ENCODE measurements at regions not wholly inside any gene's neighbourhood (a gene's known extent, or its start where the extent isn't known, plus 50 kb on each side); places are given as distances from the start of the nearest gene placed in this dataset.
"Not testable (repeated sequence)": the region's sequence is repeated elsewhere in the genome, so short reads cannot be mapped to it uniquely, and the experiment has no call there.

DNA sequence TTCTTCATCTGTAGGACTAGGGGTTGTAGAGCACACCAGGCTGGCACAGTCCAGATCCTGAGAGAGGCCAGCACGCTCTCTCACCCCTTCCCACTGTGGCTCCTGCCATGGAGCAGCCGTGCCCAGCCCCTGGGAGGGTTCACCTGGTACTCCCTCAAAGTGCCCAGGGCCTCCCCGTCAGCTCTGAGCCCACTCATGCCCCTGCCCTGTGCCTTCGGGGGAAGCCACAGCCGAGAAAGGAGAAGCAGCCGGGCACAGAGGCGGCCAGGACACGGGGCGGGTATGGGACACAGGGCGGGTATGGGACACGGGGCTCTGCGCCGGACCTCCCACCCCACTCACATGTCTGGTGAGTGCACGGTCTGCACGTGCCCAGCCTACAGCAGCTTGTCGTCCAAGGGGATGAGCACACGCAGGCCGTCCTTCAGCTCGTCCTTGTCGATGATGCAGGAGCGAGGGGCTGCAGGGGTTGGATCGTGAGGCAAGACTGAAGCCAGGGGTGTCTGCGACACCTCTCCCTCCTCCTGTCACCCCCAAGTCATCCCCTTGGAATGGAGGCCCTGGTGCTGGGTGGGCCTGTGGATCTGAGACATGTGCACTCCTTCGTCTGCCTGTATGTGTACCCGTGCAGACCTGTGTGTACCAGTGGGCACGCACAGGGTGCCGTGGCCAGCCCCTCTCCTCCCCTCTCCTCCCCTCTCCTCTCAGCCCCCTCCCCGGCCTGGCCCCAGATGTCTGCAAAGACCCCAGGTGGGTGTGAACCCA, 417.9 kb upstream of the ZNF722 start:
- TF ChIP-seq CTCF (IDR thresholded peaks at IDR 0.05; ENCODE audit: insufficient read depth, low read depth, low read length); EZH2 (IDR thresholded peaks at IDR 0.05; ENCODE audit: insufficient read depth, low read length): not testable (repeated sequence)
